Activated T-helper 2 cell treated with anti-CD3 and anti-CD28 coated beads, Interferon-gamma antibody, Interleukin-2, Interleukin-4, amounts not matched to agents 10 μg/mL and 5 μg/mL and 100 μg/mL, durations not matched to agents 14 hours and 24 hours and 36 hours (primary cell): ENCODE measurements at regions not wholly inside any gene's neighbourhood (a gene's known extent, or its start where the extent isn't known, plus 50 kb on each side); places are given as distances from the start of the nearest gene placed in this dataset.

Source experiments
- DNase-seq: peaks from one replicate; pipeline ENCODE4 v3.0.0; 2021; ENCODE audit warnings: low spot score
- H3K27ac Mint-ChIP-seq: one replicate; pipeline ENCODE4 v1.8.0; 2021; ENCODE audit warnings: mixed read lengths
- H3K27me3 Mint-ChIP-seq: one replicate; pipeline ENCODE4 v1.8.0; 2021; ENCODE audit warnings: low read depth, mixed read lengths
- H3K36me3 Mint-ChIP-seq: one replicate; pipeline ENCODE4 v1.8.0; 2021; ENCODE audit warnings: low read depth, mixed read lengths
- H3K4me1 Mint-ChIP-seq: one replicate; pipeline ENCODE4 v1.8.0; 2021; ENCODE audit warnings: low read depth, mixed read lengths
- H3K4me3 Mint-ChIP-seq: one replicate; pipeline ENCODE4 v1.8.0; 2021; ENCODE audit warnings: low read depth, mild to moderate bottlenecking, moderate library complexity, mixed read lengths
- H3K9me3 Mint-ChIP-seq: one replicate; pipeline ENCODE4 v1.8.0; 2021; ENCODE audit warnings: mixed read lengths
- intact Hi-C: fragments of 100-400 bp; cut with micrococcal nuclease; formaldehyde crosslinking; loops from one replicate; pipeline ENCODE4 v1.15.1; 2023

DNA sequence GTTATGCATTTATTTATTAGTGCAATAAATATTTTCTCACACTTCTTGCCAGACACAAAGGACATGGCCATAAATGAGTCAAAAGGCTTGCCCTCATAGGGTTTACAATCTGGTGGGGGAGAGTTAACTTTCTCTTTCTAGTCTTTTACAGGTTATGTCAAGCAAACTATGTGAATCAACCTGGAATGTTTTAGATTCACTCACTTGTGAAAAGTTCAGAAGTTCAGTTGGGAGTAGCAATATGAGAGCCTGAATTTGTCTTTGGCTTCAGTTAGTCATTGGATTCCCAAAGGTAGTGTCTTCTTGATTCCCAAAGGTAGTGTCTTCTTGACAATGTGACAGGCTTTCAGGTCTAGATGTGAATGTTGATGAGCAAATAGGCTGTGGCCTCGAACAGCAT, 264.8 kb downstream of the SOX2 start:
- no peak for DNase-seq
- H3K36me3 Mint-ChIP-seq, result no peaks in the 10 kb centered on the region
- H3K9me3 Mint-ChIP-seq, result no peaks in the 10 kb centered on the region
- no peak overlapping the region for H3K4me3 Mint-ChIP-seq
- H3K27ac Mint-ChIP-seq, result no peak overlapping the region
- no peaks in the 10 kb centered on the region for H3K4me1 Mint-ChIP-seq
- H3K27me3 Mint-ChIP-seq, result no peaks in the 10 kb centered on the region
- intact Hi-C loops, result no loop called here

DNA sequence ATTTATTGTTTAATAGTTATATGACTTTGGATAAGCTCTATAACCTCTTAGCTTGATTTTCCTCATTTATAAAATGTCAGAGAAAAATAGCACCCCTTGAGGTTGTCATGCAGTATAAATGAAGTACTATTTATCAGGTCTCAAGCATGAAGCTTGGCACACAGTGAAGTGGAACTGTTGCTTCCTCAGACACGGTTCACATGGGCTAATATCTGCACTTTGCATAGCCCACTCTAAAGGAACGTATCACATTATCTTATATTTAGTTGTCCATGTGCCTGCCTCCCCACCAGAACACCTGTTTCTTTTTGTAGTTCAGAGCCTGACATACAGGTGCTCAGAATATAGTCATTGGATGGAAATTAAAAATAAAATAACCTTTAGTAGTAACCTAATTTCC, 273.7 kb downstream of the SOX2 start:
- intact Hi-C loops, result no loop called here
- H3K9me3 Mint-ChIP-seq, result no peaks in the 10 kb centered on the region

DNA sequence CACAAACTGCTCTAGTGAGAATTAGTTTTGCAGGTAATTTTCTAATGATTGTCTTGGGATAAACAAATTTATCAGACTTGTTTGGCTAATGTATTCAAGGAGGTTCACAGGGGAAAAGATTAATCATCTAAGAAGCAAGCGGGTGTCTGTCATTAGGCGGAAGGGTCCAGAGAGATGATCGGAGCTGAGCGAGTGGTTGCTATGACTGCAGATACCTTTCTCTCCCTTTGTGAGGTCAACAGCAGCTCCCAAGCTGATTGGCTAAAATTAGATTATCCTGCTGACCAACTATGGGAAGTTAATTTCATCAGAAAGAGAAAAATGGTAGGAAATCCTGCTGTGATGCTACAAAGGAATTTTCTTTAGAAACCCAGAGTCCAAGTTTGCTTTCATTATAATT, 276.0 kb downstream of the SOX2 start:
- no peaks in the 10 kb centered on the region for H3K4me1 Mint-ChIP-seq
- no peaks in the 10 kb centered on the region for H3K9me3 Mint-ChIP-seq
- H3K27ac Mint-ChIP-seq, result no peak overlapping the region
- DNase-seq, result no peak
- no peaks in the 10 kb centered on the region for H3K36me3 Mint-ChIP-seq
- H3K4me3 Mint-ChIP-seq, result no peak overlapping the region
- no peaks in the 10 kb centered on the region for H3K27me3 Mint-ChIP-seq
- intact Hi-C loops, result no loop called here

More for the DNA sequence above, 273.7 kb downstream of the SOX2 start:
- no peaks in the 10 kb centered on the region for H3K4me1 Mint-ChIP-seq
- no peak overlapping the region for H3K27ac Mint-ChIP-seq
- no peak for DNase-seq
- no peaks in the 10 kb centered on the region for H3K36me3 Mint-ChIP-seq
- no peak overlapping the region for H3K4me3 Mint-ChIP-seq
- H3K27me3 Mint-ChIP-seq, result no peaks in the 10 kb centered on the region

DNA sequence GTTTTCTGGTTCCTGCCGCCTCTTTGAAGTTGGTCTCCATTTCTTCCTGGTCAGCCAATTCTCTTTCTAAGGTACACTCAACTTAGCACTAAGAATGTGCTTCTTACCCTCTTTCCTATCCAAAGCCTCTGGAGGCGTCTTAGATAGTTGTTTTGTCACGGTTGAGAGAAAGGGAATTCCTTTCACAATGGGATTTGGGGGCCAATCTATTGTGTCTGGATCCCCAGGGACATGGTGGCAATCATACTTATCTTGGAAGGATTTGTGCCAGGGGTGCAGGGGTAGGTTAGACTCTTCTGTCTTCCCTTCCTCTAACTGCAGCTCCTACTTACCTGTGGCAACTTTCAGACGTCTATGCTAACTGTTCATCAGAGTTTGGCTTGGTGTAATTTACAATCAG, 287.1 kb downstream of the SOX2 start:
- Mint-ChIP-seq H3K36me3 (no peaks in the 10 kb centered on the region), H3K27me3 (no peaks in the 10 kb centered on the region), H3K4me3 (no peak overlapping the region), H3K9me3 (no peaks in the 10 kb centered on the region), H3K4me1 (no peaks in the 10 kb centered on the region), H3K27ac (no peak overlapping the region)
- intact Hi-C loops, result no loop called here
- DNase-seq, result no peak

DNA sequence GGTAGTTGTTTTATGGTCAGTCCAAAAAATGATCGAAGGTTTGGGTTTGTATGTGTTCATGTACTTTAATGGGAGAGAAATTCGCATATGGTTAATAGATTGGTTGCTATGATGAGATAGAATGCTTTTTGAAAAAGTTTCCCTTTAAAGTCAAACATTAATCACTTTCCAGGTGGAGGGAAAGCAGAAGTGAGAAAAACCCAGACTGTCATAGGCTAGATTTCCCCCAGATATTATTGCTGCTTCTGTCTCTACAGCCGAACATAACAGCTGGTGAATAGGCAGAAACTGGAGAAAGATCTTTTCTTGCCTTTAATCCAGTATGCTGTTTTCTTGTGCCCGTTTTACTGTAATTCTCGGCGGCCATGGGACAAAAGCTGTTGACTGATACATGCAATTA, 287.6 kb downstream of the SOX2 start:
- Mint-ChIP-seq H3K27me3 (no peaks in the 10 kb centered on the region), H3K36me3 (no peaks in the 10 kb centered on the region), H3K27ac (no peak overlapping the region), H3K4me3 (no peak overlapping the region), H3K4me1 (no peaks in the 10 kb centered on the region), H3K9me3 (no peaks in the 10 kb centered on the region)
- no peak for DNase-seq
- intact Hi-C loops, result no loop called here

DNA sequence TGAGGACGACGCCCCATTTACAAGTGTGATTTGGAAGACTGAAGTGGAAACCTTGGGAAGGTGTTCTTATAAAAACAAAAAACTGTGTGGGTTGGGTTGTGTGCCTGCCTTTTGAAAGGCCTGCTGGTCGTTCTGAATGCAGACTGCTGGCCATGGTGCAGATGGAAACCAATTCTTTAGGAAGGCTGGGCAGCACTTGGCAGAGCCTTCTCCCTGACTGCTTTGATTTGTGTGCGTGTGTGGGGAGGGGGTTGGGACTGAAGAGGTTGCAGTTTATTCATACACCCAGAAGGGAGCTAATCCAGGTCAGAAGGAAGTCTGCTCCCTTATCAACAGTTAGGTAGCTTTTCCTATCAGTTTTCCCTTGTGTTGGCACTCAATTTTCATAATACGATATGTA, 288.7 kb downstream of the SOX2 start:
- H3K9me3 Mint-ChIP-seq, result no peaks in the 10 kb centered on the region
- no peak for DNase-seq
- no peak overlapping the region for H3K27ac Mint-ChIP-seq
- no peaks in the 10 kb centered on the region for H3K4me1 Mint-ChIP-seq
- H3K4me3 Mint-ChIP-seq, result no peak overlapping the region
- intact Hi-C loops, result no loop called here
- no peaks in the 10 kb centered on the region for H3K36me3 Mint-ChIP-seq
- H3K27me3 Mint-ChIP-seq, result no peaks in the 10 kb centered on the region

DNA sequence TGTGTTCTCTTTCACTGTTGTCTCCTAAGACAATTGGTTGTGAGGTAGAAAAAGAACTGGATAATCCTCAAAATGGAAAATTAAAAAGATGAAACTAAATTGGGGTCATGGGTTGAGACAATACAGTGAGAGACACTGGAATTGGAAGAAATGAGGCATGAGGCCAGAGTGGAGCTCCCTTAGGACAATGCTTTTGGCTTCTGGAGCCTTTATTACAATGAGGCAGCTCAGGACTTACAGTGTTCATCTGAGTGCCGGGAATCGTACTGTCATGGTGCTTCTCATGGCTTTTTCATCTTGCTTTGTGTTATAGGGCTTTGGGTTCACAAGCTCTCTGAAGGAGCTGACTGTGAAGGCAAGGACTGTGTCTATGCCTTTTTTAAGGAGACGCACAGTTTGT, 293.5 kb downstream of the SOX2 start:
- Mint-ChIP-seq H3K4me1 (no peaks in the 10 kb centered on the region), H3K36me3 (no peaks in the 10 kb centered on the region), H3K9me3 (no peaks in the 10 kb centered on the region), H3K4me3 (no peak overlapping the region), H3K27ac (no peak overlapping the region), H3K27me3 (no peaks in the 10 kb centered on the region)
- DNase-seq, result no peak
- intact Hi-C loops, result no loop called here

DNA sequence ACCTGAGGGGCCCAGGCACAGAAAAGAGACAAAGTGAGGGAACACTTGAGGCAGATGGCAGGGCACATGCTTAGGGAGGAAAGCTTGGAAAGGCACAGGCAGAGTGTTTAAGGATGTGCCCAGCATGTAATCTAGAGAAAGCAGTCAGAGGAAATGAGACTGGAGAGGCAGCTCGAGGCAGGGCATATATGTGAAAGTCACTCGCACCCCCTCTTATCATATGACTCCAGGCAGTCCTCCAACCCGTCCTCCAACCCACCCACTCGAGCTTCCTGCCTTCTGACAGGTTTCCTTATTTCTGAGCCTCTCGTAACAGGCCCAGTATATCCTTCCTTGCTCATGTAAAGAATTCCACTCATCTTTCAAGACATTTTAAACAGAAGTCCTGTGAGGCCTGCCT, 294.0 kb downstream of the SOX2 start:
- Mint-ChIP-seq H3K27me3 (no peaks in the 10 kb centered on the region), H3K4me3 (no peak overlapping the region), H3K36me3 (no peaks in the 10 kb centered on the region), H3K9me3 (no peaks in the 10 kb centered on the region), H3K27ac (no peak overlapping the region), H3K4me1 (no peaks in the 10 kb centered on the region)
- DNase-seq, result no peak
- intact Hi-C loops, result no loop called here

DNA sequence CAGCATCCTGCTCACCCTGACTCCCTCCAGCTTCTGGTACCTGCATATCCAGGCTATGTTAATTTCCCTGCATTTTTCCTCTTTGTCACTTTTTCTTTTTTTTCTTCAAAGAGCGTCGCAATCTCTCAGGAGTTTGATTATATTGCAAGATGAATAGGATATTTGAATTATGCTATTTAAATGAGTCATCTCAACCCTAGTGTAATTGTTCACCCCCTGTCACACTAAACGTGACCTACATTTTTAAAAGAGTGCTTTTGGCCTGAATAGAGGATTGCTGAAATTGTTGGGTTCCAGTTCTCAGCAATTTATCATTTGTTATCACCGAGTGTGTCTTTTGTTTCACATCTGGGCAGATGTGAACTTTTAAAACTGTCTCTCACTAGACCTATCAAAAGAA, 294.7 kb downstream of the SOX2 start:
- DNase-seq, result no peak
- no peaks in the 10 kb centered on the region for H3K4me1 Mint-ChIP-seq
- H3K27ac Mint-ChIP-seq, result no peak overlapping the region
- no peaks in the 10 kb centered on the region for H3K9me3 Mint-ChIP-seq
- no peak overlapping the region for H3K4me3 Mint-ChIP-seq
- intact Hi-C loops, result no loop called here
- no peaks in the 10 kb centered on the region for H3K27me3 Mint-ChIP-seq
- H3K36me3 Mint-ChIP-seq, result no peaks in the 10 kb centered on the region

DNA sequence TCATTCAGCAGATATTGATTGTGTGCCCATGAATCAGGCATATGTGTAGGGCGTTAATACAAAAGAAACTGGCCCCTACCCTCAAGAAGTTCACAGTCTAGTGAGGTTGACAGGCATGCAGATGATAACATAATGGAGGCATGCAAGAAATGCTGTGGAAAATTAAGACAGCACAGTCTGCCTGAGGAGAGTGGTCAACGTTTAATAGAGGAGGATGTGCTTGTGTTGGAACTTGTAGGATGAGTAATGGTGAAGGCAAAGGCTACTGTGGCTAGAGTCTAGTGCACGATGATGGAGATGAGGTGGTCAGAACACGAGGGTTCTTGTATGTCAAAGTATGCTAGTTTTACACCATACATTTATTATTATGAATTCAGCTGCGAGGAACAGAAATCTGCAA, 295.7 kb downstream of the SOX2 start:
- no peak overlapping the region for H3K27ac Mint-ChIP-seq
- no peak for DNase-seq
- no peaks in the 10 kb centered on the region for H3K4me1 Mint-ChIP-seq
- no peaks in the 10 kb centered on the region for H3K27me3 Mint-ChIP-seq
- H3K36me3 Mint-ChIP-seq, result no peaks in the 10 kb centered on the region
- H3K4me3 Mint-ChIP-seq, result no peak overlapping the region
- no peaks in the 10 kb centered on the region for H3K9me3 Mint-ChIP-seq
- intact Hi-C loops, result no loop called here

DNA sequence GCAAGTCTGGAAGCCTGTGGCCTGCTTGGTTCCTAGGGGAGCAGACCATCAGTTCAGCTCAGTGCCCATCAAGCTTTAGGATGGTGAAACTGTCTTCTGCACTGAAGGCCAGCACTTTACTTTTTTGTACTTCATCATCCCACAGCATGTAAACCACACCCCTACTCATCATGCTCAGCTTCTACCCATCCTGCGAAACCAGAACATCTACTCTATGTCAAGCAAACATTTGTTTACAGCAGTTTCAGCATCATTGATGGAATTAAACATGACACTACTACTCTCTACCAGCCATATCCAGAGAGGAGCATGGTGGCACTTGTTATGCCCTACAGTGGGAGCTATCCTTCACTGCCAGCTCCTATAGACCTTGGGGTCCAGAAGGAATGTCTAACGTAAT, 306.6 kb downstream of the SOX2 start:
- no peaks in the 10 kb centered on the region for H3K27me3 Mint-ChIP-seq
- H3K27ac Mint-ChIP-seq, result no peak overlapping the region
- intact Hi-C loops, result no loop called here
- H3K4me3 Mint-ChIP-seq, result no peak overlapping the region
- H3K9me3 Mint-ChIP-seq, result no peaks in the 10 kb centered on the region
- no peaks in the 10 kb centered on the region for H3K4me1 Mint-ChIP-seq
- no peak for DNase-seq
- no peaks in the 10 kb centered on the region for H3K36me3 Mint-ChIP-seq

DNA sequence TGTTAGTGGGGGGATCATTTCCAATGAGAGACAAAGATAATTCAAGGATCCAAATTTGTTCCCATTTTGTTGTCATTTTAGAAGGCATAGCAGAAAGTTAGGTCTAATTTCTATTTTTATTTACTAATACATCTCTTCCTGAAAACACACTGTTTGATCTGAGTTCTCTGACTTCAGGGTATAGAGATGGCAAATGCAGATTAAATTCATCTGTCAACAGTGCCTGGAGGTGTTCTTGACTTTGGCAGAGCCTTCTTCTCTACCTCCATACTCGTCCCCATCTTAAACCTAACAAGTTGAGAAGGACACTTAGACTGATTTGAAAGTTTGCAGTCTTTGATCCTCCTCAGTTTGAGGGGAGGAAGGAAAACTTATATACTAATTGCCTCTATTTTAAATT, 308.2 kb downstream of the SOX2 start:
- H3K27ac Mint-ChIP-seq, result no peak overlapping the region
- no peaks in the 10 kb centered on the region for H3K4me1 Mint-ChIP-seq
- no peaks in the 10 kb centered on the region for H3K9me3 Mint-ChIP-seq
- no peaks in the 10 kb centered on the region for H3K27me3 Mint-ChIP-seq
- intact Hi-C loops, result no loop called here
- no peak for DNase-seq
- no peaks in the 10 kb centered on the region for H3K36me3 Mint-ChIP-seq
- H3K4me3 Mint-ChIP-seq, result no peak overlapping the region

DNA sequence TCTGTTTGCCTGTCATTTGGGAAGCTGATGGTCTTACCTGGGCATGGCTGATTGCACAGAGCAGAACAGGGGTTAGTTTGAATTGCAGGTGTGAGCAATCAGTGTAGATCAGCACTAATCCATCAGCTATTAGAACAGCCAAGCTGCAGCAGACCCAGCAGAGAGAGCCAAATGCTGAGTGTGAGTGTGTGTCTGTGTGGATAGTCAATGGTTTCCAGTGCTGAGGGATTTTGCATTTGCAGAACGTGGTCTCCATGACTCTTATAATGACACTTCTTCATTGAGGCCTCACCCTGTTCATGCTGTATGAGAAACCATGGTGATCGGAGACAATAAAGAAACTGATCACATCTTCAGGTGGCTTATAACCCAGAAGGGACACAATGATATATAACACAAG, 312.1 kb downstream of the SOX2 start:
- no peak overlapping the region for H3K4me3 Mint-ChIP-seq

DNA sequence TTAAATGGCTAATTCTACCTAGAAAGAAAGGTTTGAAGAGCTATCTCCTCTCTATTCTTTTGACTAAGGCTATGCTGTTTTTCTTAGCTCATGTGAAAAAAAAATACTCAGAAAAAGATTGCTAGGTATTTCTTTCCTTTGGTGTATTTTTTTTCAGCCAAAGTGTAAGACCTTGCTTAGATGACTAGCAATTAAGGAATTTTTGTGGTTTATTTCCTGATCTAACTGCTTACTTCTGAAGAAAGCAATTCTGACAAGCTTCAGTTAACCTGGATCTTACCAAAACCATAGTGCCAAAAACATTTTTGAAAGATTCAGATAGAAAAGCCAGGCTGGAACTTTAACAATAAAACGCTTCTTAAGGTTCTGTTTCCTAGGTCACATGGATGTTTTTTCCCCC, 315.6 kb downstream of the SOX2 start:
- DNase-seq, result no peak
- no peak overlapping the region for H3K4me3 Mint-ChIP-seq
- intact Hi-C loops, result no loop called here
- no peaks in the 10 kb centered on the region for H3K4me1 Mint-ChIP-seq
- no peaks in the 10 kb centered on the region for H3K9me3 Mint-ChIP-seq
- H3K27me3 Mint-ChIP-seq, result no peaks in the 10 kb centered on the region
- no peaks in the 10 kb centered on the region for H3K36me3 Mint-ChIP-seq
- no peak overlapping the region for H3K27ac Mint-ChIP-seq

More for the DNA sequence above, 312.1 kb downstream of the SOX2 start:
- H3K36me3 Mint-ChIP-seq, result no peaks in the 10 kb centered on the region
- H3K27me3 Mint-ChIP-seq, result no peaks in the 10 kb centered on the region
- DNase-seq, result no peak
- intact Hi-C loops, result no loop called here
- H3K9me3 Mint-ChIP-seq, result no peaks in the 10 kb centered on the region
- no peaks in the 10 kb centered on the region for H3K4me1 Mint-ChIP-seq
- H3K27ac Mint-ChIP-seq, result no peak overlapping the region
